ENCODE measurements at regions not wholly inside any gene's neighbourhood (a gene's known extent, or its start where the extent isn't known, plus 50 kb on each side); places are given as distances from the start of the nearest gene placed in this dataset.

- DNase-seq (ENCODE audit: low read depth, low spot score), result no peak
- no peak overlapping the region for H3K27ac ChIP-seq
Measured at GRCh38 chr16:6274351-6274750, 1058.3 kb upstream of the RBFOX1 start.

- DNase-seq (ENCODE audit: low read depth, low spot score), result no peak
- H3K27ac ChIP-seq, result no peak overlapping the region
Measured at GRCh38 chr16:6267682-6268081, 1065.0 kb upstream of the RBFOX1 start.

- DNase-seq (ENCODE audit: low read depth, low spot score), result no peak
Measured at GRCh38 chr16:6266703-6267102, 1065.9 kb upstream of the RBFOX1 start.

GRCh38 chr16:6265968-6266367 lies 1066.7 kb upstream of the RBFOX1 start:
- no peak for DNase-seq (ENCODE audit: low read depth, low spot score)
- no peak overlapping the region for H3K27ac ChIP-seq

More at GRCh38 chr16:6266703-6267102, 1065.9 kb upstream of the RBFOX1 start:
- no peak overlapping the region for H3K27ac ChIP-seq

- no peak for DNase-seq (ENCODE audit: low read depth, low spot score)
- H3K27ac ChIP-seq, result no peak overlapping the region
Measured at GRCh38 chr16:6258056-6258455, 1074.6 kb upstream of the RBFOX1 start.

- no peak for DNase-seq (ENCODE audit: low read depth, low spot score)
- no peak overlapping the region for H3K27ac ChIP-seq
Measured at GRCh38 chr16:6252541-6252940, 1080.1 kb upstream of the RBFOX1 start.

GRCh38 chr16:6250511-6250910 lies 1082.1 kb upstream of the RBFOX1 start:
- DNase-seq (ENCODE audit: low read depth, low spot score), result no peak
- no peak overlapping the region for H3K27ac ChIP-seq

GRCh38 chr16:6249863-6250262 lies 1082.8 kb upstream of the RBFOX1 start:
- no peak for DNase-seq (ENCODE audit: low read depth, low spot score)
- H3K27ac ChIP-seq, result no peak overlapping the region

GRCh38 chr16:6248199-6248598 lies 1084.4 kb upstream of the RBFOX1 start:
- no peak overlapping the region for H3K27ac ChIP-seq
- no peak for DNase-seq (ENCODE audit: low read depth, low spot score)

- no peak for DNase-seq (ENCODE audit: low read depth, low spot score)
- no peak overlapping the region for H3K27ac ChIP-seq
Measured at GRCh38 chr16:6247775-6248174, 1084.9 kb upstream of the RBFOX1 start.

- no peak overlapping the region for H3K27ac ChIP-seq
- DNase-seq (ENCODE audit: low read depth, low spot score), result no peak
Measured at GRCh38 chr16:6247150-6247549, 1085.5 kb upstream of the RBFOX1 start.

- H3K27ac ChIP-seq, result no peak overlapping the region
- DNase-seq (ENCODE audit: low read depth, low spot score), result no peak
Measured at GRCh38 chr16:6246266-6246665, 1086.4 kb upstream of the RBFOX1 start.

- no peak overlapping the region for H3K27ac ChIP-seq
- DNase-seq (ENCODE audit: low read depth, low spot score), result no peak
Measured at GRCh38 chr16:6232056-6232455, 1100.6 kb upstream of the RBFOX1 start.

- no peak for DNase-seq (ENCODE audit: low read depth, low spot score)
- H3K27ac ChIP-seq, result no peak overlapping the region
Measured at GRCh38 chr16:6231398-6231797, 1101.2 kb upstream of the RBFOX1 start.

GRCh38 chr16:6229186-6229585 lies 1103.5 kb upstream of the RBFOX1 start:
- no peak overlapping the region for H3K27ac ChIP-seq
- no peak for DNase-seq (ENCODE audit: low read depth, low spot score)

GRCh38 chr16:6218855-6219254 lies 1113.8 kb upstream of the RBFOX1 start:
- no peak for DNase-seq (ENCODE audit: low read depth, low spot score)

GRCh38 chr16:6216836-6217235 lies 1115.8 kb upstream of the RBFOX1 start:
- H3K27ac ChIP-seq, result no peak overlapping the region
- DNase-seq (ENCODE audit: low read depth, low spot score), result no peak

More at GRCh38 chr16:6218855-6219254, 1113.8 kb upstream of the RBFOX1 start:
- H3K27ac ChIP-seq, result no peak overlapping the region

GRCh38 chr16:6211644-6212043 lies 1114.0 kb upstream of the EEF2KMT start:
- H3K27ac ChIP-seq, result no peak overlapping the region
- DNase-seq (ENCODE audit: low read depth, low spot score), result no peak

- H3K27ac ChIP-seq, result no peak overlapping the region
- DNase-seq (ENCODE audit: low read depth, low spot score), result no peak
Measured at GRCh38 chr16:6209355-6209930, 1111.8 kb upstream of the EEF2KMT start.

- H3K27ac ChIP-seq, result no peak overlapping the region
- no peak for DNase-seq (ENCODE audit: low read depth, low spot score)
Measured at GRCh38 chr16:6207580-6207979, 1110.0 kb upstream of the EEF2KMT start.

GRCh38 chr16:6207124-6207523 lies 1109.5 kb upstream of the EEF2KMT start:
- no peak overlapping the region for H3K27ac ChIP-seq
- DNase-seq (ENCODE audit: low read depth, low spot score), result no peak

- DNase-seq (ENCODE audit: low read depth, low spot score), result no peak
- H3K27ac ChIP-seq, result no peak overlapping the region
Measured at GRCh38 chr16:6206080-6206479, 1108.5 kb upstream of the EEF2KMT start.

- no peak for DNase-seq (ENCODE audit: low read depth, low spot score)
- H3K27ac ChIP-seq, result no peak overlapping the region
Measured at GRCh38 chr16:6204945-6205344, 1107.3 kb upstream of the EEF2KMT start.
